ENCODE measurements at regions not wholly inside any gene's neighbourhood (a gene's known extent, or its start where the extent isn't known, plus 50 kb on each side); places are given as distances from the start of the nearest gene placed in this dataset.

DNA sequence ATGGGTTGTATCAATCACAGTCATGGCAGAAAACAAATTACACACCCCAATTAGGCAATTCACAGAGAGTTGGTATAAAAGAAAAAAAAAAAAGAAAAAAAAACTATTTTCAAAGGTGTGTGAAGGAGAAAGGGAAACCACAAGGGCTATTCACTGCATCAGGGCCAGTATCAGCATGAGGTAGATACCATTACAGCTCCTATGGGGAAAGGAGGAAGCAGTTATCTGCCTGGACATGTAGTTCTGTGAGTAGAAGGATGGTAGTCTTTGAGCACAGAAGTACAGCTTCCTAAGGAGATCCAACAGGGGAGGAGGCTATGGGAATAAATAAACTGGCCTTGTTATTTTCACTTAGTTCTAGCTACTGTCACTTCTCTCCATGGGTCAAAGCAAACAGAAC is 746.1 kb downstream of the LUZP2 start:
- Histone ChIP-seq H3K27ac (replicated peaks; ENCODE audit: low read length) (no peak overlapping the region), H2BK12ac (ENCODE audit: low read length) (no peak overlapping the region), H2AFZ (ENCODE audit: low read length) (no peak overlapping the region), H3K4ac (ENCODE audit: low read length) (no peak overlapping the region), H2BK5ac (ENCODE audit: low read length) (no peak overlapping the region), H3K79me1 (ENCODE audit: low read depth, low read length) (no peaks in the 10 kb centered on the region), H2AK5ac (ENCODE audit: low read depth, low read length) (no peak overlapping the region), H3K4me2 (ENCODE audit: insufficient read depth, low read length, poor library complexity, severe bottlenecking) (no peak overlapping the region), H3K4me1 (ENCODE audit: control insufficient read depth in 2 of 2, insufficient read depth in 1 of 2, low read depth in 1 of 2, low read length in 2 of 2) (no peaks in the 10 kb centered on the region), H3K23ac (ENCODE audit: low read depth, low read length, poor library complexity) (no peak overlapping the region), H3K36me3 (replicated peaks in 1 of 2; ENCODE audit: control insufficient read depth in 2 of 2, insufficient read depth in 2 of 2, low read length in 2 of 2) (no peaks in the 10 kb centered on the region), H3K27me3 (ENCODE audit: control insufficient read depth in 3 of 3, insufficient read depth in 3 of 3, low read depth in 1 of 3, low read length in 3 of 3) (no peaks in the 10 kb centered on the region), H3K9ac (ENCODE audit: low read depth, low read length, poor library complexity) (no peak overlapping the region), H3K18ac (ENCODE audit: low read length) (no peak overlapping the region), H3K9me3 (replicated peaks in 1 of 2; ENCODE audit: control insufficient read depth in 2 of 2, insufficient read depth in 1 of 2, low read depth in 1 of 2, low read length in 2 of 2) (no peaks in the 10 kb centered on the region), H4K8ac (ENCODE audit: low read depth, low read length) (no peak overlapping the region), H3K14ac (ENCODE audit: low read length) (no peak overlapping the region), H3K4me3 (ENCODE audit: low read length in 2 of 2) (no peak overlapping the region), H4K91ac (ENCODE audit: low read depth, low read length, poor library complexity) (no peak overlapping the region), H2BK120ac (ENCODE audit: low read depth, low read length) (no peak overlapping the region), H2BK15ac (ENCODE audit: low read length) (no peak overlapping the region)
- no peak for DNase-seq (ENCODE audit: low spot score)

GRCh38 chr11:25244126-25244525 is 747.3 kb downstream of the LUZP2 start:
- Histone ChIP-seq H4K91ac (ENCODE audit: low read depth, low read length, poor library complexity) (no peak overlapping the region), H3K4me2 (ENCODE audit: insufficient read depth, low read length, poor library complexity, severe bottlenecking) (no peak overlapping the region), H4K8ac (ENCODE audit: low read depth, low read length) (no peak overlapping the region), H3K18ac (ENCODE audit: low read length) (no peak overlapping the region), H3K27me3 (ENCODE audit: control insufficient read depth in 3 of 3, insufficient read depth in 3 of 3, low read depth in 1 of 3, low read length in 3 of 3) (no peaks in the 10 kb centered on the region), H3K9me3 (replicated peaks in 1 of 2; ENCODE audit: control insufficient read depth in 2 of 2, insufficient read depth in 1 of 2, low read depth in 1 of 2, low read length in 2 of 2) (no peaks in the 10 kb centered on the region), H3K9ac (ENCODE audit: low read depth, low read length, poor library complexity) (no peak overlapping the region), H2BK12ac (ENCODE audit: low read length) (no peak overlapping the region), H2BK5ac (ENCODE audit: low read length) (no peak overlapping the region), H2BK120ac (ENCODE audit: low read depth, low read length) (no peak overlapping the region), H3K36me3 (replicated peaks in 1 of 2; ENCODE audit: control insufficient read depth in 2 of 2, insufficient read depth in 2 of 2, low read length in 2 of 2) (no peaks in the 10 kb centered on the region), H2AFZ (ENCODE audit: low read length) (no peak overlapping the region), H3K23ac (ENCODE audit: low read depth, low read length, poor library complexity) (no peak overlapping the region), H2AK5ac (ENCODE audit: low read depth, low read length) (no peak overlapping the region), H3K27ac (replicated peaks; ENCODE audit: low read length) (no peak overlapping the region), H3K4me1 (ENCODE audit: control insufficient read depth in 2 of 2, insufficient read depth in 1 of 2, low read depth in 1 of 2, low read length in 2 of 2) (no peaks in the 10 kb centered on the region), H3K14ac (ENCODE audit: low read length) (no peak overlapping the region), H3K4ac (ENCODE audit: low read length) (no peak overlapping the region), H3K4me3 (ENCODE audit: low read length in 2 of 2) (no peak overlapping the region), H2BK15ac (ENCODE audit: low read length) (no peak overlapping the region), H3K79me1 (ENCODE audit: low read depth, low read length) (no peaks in the 10 kb centered on the region)
- no CpG with 5 or more reads among the region's 2 CpGs for whole genome bisulfite sequencing, 2 donors (ENCODE audit: extremely low coverage in 2 of 2, insufficient read length in 2 of 2, insufficient replicate concordance in 1 of 2)
- no peak for DNase-seq (ENCODE audit: low spot score)

- H3K4me1 ChIP-seq (ENCODE audit: control insufficient read depth in 2 of 2, insufficient read depth in 1 of 2, low read depth in 1 of 2, low read length in 2 of 2): no peaks in the 10 kb centered on the region
- H2BK12ac ChIP-seq (ENCODE audit: low read length): no peak overlapping the region
- no peaks in the 10 kb centered on the region for H3K36me3 ChIP-seq (replicated peaks in 1 of 2; ENCODE audit: control insufficient read depth in 2 of 2, insufficient read depth in 2 of 2, low read length in 2 of 2)
- H4K8ac ChIP-seq (ENCODE audit: low read depth, low read length): no peak overlapping the region
- no peak overlapping the region for H2AK5ac ChIP-seq (ENCODE audit: low read depth, low read length)
- no peak overlapping the region for H2BK5ac ChIP-seq (ENCODE audit: low read length)
- no peak overlapping the region for H4K91ac ChIP-seq (ENCODE audit: low read depth, low read length, poor library complexity)
- H3K9me3 ChIP-seq (replicated peaks in 1 of 2; ENCODE audit: control insufficient read depth in 2 of 2, insufficient read depth in 1 of 2, low read depth in 1 of 2, low read length in 2 of 2): no peaks in the 10 kb centered on the region
- no peaks in the 10 kb centered on the region for H3K27me3 ChIP-seq (ENCODE audit: control insufficient read depth in 3 of 3, insufficient read depth in 3 of 3, low read depth in 1 of 3, low read length in 3 of 3)
- no peak overlapping the region for H3K4me2 ChIP-seq (ENCODE audit: insufficient read depth, low read length, poor library complexity, severe bottlenecking)
- no peak overlapping the region for H3K14ac ChIP-seq (ENCODE audit: low read length)
- H3K9ac ChIP-seq (ENCODE audit: low read depth, low read length, poor library complexity): no peak overlapping the region
- no peak for DNase-seq (ENCODE audit: low spot score)
- WGBS, 2 donors (ENCODE audit: extremely low coverage in 2 of 2, insufficient read length in 2 of 2, insufficient replicate concordance in 1 of 2): no CpG with 5 or more reads among the region's 1 CpG
- no peak overlapping the region for H2BK15ac ChIP-seq (ENCODE audit: low read length)
- no peak overlapping the region for H3K18ac ChIP-seq (ENCODE audit: low read length)
- H2AFZ ChIP-seq (ENCODE audit: low read length): no peak overlapping the region
- H3K4ac ChIP-seq (ENCODE audit: low read length): no peak overlapping the region
- no peak overlapping the region for H3K23ac ChIP-seq (ENCODE audit: low read depth, low read length, poor library complexity)
- H3K4me3 ChIP-seq (ENCODE audit: low read length in 2 of 2): no peak overlapping the region
- H2BK120ac ChIP-seq (ENCODE audit: low read depth, low read length): no peak overlapping the region
- H3K27ac ChIP-seq (replicated peaks; ENCODE audit: low read length): no peak overlapping the region
- H3K79me1 ChIP-seq (ENCODE audit: low read depth, low read length): no peaks in the 10 kb centered on the region
Observed at GRCh38 chr11:25247336-25247735, 750.5 kb downstream of the LUZP2 start.

DNA sequence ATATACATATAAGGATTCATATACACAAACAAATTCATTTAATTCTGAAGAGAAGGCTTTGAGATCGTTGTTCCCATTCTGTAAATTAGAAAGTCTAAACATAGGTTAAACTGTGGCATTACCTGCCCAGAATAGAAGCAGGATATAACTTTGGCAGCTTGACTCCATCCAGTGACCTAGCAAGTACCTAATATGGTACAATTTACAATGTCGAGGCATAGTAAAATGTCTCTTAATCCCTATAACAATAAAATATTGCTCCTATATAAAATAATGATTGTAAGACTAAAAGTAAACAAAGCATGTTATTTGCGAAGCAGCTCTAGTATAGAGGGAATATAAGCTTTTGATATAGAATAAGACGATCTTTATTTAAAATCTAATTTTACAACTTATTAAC is 756.0 kb downstream of the LUZP2 start:
- Histone ChIP-seq H3K14ac (ENCODE audit: low read length) (no peak overlapping the region), H3K9ac (ENCODE audit: low read depth, low read length, poor library complexity) (no peak overlapping the region), H3K79me1 (ENCODE audit: low read depth, low read length) (no peaks in the 10 kb centered on the region), H3K4ac (ENCODE audit: low read length) (no peak overlapping the region), H3K27me3 (ENCODE audit: control insufficient read depth in 3 of 3, insufficient read depth in 3 of 3, low read depth in 1 of 3, low read length in 3 of 3) (no peaks in the 10 kb centered on the region), H4K91ac (ENCODE audit: low read depth, low read length, poor library complexity) (no peak overlapping the region), H3K27ac (replicated peaks; ENCODE audit: low read length) (no peak overlapping the region), H3K9me3 (replicated peaks in 1 of 2; ENCODE audit: control insufficient read depth in 2 of 2, insufficient read depth in 1 of 2, low read depth in 1 of 2, low read length in 2 of 2) (no peaks in the 10 kb centered on the region), H3K23ac (ENCODE audit: low read depth, low read length, poor library complexity) (no peak overlapping the region), H4K8ac (ENCODE audit: low read depth, low read length) (no peak overlapping the region), H2BK120ac (ENCODE audit: low read depth, low read length) (no peak overlapping the region), H3K4me2 (ENCODE audit: insufficient read depth, low read length, poor library complexity, severe bottlenecking) (no peak overlapping the region), H2BK5ac (ENCODE audit: low read length) (no peak overlapping the region), H3K36me3 (replicated peaks in 1 of 2; ENCODE audit: control insufficient read depth in 2 of 2, insufficient read depth in 2 of 2, low read length in 2 of 2) (no peaks in the 10 kb centered on the region), H2AK5ac (ENCODE audit: low read depth, low read length) (no peak overlapping the region), H3K4me3 (ENCODE audit: low read length in 2 of 2) (no peak overlapping the region), H2AFZ (ENCODE audit: low read length) (no peak overlapping the region), H3K18ac (ENCODE audit: low read length) (no peak overlapping the region), H2BK12ac (ENCODE audit: low read length) (no peak overlapping the region), H2BK15ac (ENCODE audit: low read length) (no peak overlapping the region), H3K4me1 (ENCODE audit: control insufficient read depth in 2 of 2, insufficient read depth in 1 of 2, low read depth in 1 of 2, low read length in 2 of 2) (no peaks in the 10 kb centered on the region)
- WGBS, 2 donors (ENCODE audit: extremely low coverage in 2 of 2, insufficient read length in 2 of 2, insufficient replicate concordance in 1 of 2): no CpG with 5 or more reads among the region's 4 CpGs
- DNase-seq (ENCODE audit: low spot score): no peak

All from neuronal stem cell (in vitro differentiated cells).